Activated T-cell treated with anti-CD3 and anti-CD28 coated beads, Interleukin-2, amount 50 U/mL, for 72 hours (primary cell): ENCODE measurements at regions not wholly inside any gene's neighbourhood (a gene's known extent, or its start where the extent isn't known, plus 50 kb on each side); places are given as distances from the start of the nearest gene placed in this dataset.
A peak's percentile ranks its signal among the peaks of the same experiment; 100 is the strongest.
"Not testable (repeated sequence)": the region's sequence is repeated elsewhere in the genome, so short reads cannot be mapped to it uniquely, and the experiment has no call there.

Source experiments
- ATAC-seq, 2 donors: fragments of 150-1000 bp; cut with Tn5 transposase; replicated peaks in 1 of 2; 2 replicates each; pipeline ENCODE4 v1.10.0; 2021; ENCODE audit warnings: moderate library complexity in 2 of 2, mild to moderate bottlenecking in 1 of 2
- DNase-seq, 2 donors: peaks; one replicate each; pipeline ENCODE4 v3.0.0; 2021 to 2022; ENCODE audit warnings: mixed read lengths in 1 of 2
- H3K27ac Mint-ChIP-seq: one replicate; pipeline ENCODE4 v1.8.0; 2022; ENCODE audit warnings: mild to moderate bottlenecking, moderate library complexity, mixed read lengths
- H3K27me3 Mint-ChIP-seq: one replicate; pipeline ENCODE4 v1.8.0; 2022; ENCODE audit warnings: low read depth, mixed read lengths
- H3K36me3 Mint-ChIP-seq, 2 donors: one replicate each; pipeline ENCODE4 v1.8.0; 2022; ENCODE audit warnings: mixed read lengths in 2 of 2, mild to moderate bottlenecking in 1 of 2; ENCODE audit not compliant: insufficient read depth in 2 of 2
- H3K4me1 Mint-ChIP-seq: one replicate; pipeline ENCODE4 v1.8.0; 2022; ENCODE audit warnings: low read depth, mixed read lengths
- H3K4me3 Mint-ChIP-seq, 2 donors: one replicate each; pipeline ENCODE4 v1.8.0; 2022; ENCODE audit warnings: mild to moderate bottlenecking in 2 of 2, mixed read lengths in 2 of 2, moderate library complexity in 2 of 2
- H3K9me3 Mint-ChIP-seq, 2 donors: one replicate each; pipeline ENCODE4 v1.8.0; 2022; ENCODE audit warnings: mixed read lengths in 2 of 2

DNA sequence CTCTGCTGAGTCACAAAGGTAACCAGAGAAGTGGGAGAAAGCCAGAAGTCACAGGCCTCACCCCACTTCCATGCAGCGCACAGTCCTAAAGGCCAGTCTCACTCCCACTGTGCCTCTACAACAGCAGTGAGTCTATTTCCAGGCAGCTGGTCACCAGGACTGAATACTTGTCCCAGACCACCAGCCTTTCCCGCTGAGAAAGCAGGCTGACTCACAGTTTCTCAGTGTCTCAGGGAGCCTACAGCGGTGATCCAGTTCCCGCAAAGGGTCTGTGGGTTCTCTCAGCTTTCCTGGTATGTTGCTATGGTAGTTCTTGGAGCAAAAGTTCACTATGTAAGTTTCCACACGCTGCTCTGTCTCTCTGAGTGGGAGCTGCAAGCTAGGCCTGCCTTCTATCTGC is 622.5 kb downstream of the RNF144A start:
- ATAC-seq (no peak), DNase-seq (no peak)
- Mint-ChIP-seq H3K4me1 (peaks cover 64% of the 10 kb centered on the region), H3K27ac (no peak overlapping the region), H3K4me3 (peak overlapping the region; percentile 33 to 53), H3K9me3 (peaks cover 29 to 36% of the 10 kb centered on the region in 2 donors), H3K36me3 (peaks cover 43 to 81% of the 10 kb centered on the region in 2 donors), H3K27me3 (no peaks in the 10 kb centered on the region)

DNA sequence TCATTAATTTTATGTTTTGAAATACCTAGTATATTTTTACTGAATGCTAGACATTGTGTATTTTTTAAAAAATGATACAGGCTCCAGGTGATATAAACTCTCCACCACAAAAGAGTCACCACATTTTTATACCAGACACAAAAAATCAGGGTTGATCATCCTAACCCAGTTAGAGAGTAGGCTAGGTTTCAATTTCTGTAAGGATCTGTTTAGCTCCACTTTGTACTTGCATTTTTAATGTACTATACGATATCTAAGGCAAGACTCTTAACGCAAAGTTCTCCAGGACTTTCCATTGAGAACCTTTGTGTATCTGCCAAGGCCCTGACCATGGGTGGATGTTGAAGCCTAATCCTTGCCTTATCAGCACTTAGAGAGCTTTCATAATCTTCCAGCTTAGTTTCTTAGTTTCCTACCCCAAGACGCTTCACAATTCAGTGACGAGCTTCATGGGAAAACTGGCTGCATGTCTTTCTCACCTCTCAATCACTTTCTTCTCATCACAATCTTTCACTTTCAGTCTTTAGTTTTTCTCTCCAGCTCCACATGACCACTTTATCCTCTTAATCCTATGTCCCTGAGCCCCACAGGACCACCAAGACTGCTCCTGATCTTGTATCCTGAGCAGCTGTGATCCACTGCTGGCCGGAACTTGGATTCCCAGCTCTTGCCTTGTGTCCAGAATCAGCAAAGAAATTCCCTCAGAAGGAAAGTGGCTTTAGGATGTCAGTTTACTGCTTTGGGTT is 635.8 kb downstream of the RNF144A start:
- Mint-ChIP-seq H3K4me3 (peak overlapping the region; percentile 69 to 78), H3K27me3 (no peaks in the 10 kb centered on the region), H3K9me3 (peaks cover 2 to 7% of the 10 kb centered on the region in 2 donors), H3K4me1 (peaks cover 46% of the 10 kb centered on the region), H3K36me3 (peaks cover 2 to 23% of the 10 kb centered on the region in 2 donors), H3K27ac (peak overlapping the region; percentile 63)
- DNase-seq, result no peak
- peak; percentile 79 to 80 for ATAC-seq

DNA sequence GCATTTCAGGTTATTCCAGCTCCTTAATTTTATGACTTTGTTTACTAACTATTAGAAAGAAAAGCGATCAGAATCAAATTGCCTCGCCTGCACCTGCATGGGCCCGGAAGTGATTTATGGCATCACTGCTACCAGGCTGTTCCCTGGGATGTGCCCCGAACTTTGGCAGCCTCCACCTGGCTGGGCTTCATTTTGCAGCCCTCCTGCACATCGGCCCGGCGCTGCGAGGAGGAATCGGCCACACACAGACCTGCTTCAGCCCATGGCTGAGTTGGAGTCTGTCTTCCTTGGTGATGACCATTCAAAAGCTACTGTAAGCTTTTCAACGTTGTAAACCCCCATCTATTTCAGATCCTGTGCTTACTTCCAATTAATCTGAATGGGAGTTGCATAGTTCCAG is 638.0 kb downstream of the RNF144A start:
- peaks cover 3 to 7% of the 10 kb centered on the region in 2 donors for H3K9me3 Mint-ChIP-seq
- ATAC-seq (no peak), DNase-seq (no peak)
- H3K4me3 Mint-ChIP-seq, result no peak overlapping the region
- H3K27me3 Mint-ChIP-seq, result no peaks in the 10 kb centered on the region
- peaks cover 39% of the 10 kb centered on the region for H3K4me1 Mint-ChIP-seq
- H3K36me3 Mint-ChIP-seq, result peaks cover 2 to 19% of the 10 kb centered on the region in 2 donors
- no peak overlapping the region for H3K27ac Mint-ChIP-seq

DNA sequence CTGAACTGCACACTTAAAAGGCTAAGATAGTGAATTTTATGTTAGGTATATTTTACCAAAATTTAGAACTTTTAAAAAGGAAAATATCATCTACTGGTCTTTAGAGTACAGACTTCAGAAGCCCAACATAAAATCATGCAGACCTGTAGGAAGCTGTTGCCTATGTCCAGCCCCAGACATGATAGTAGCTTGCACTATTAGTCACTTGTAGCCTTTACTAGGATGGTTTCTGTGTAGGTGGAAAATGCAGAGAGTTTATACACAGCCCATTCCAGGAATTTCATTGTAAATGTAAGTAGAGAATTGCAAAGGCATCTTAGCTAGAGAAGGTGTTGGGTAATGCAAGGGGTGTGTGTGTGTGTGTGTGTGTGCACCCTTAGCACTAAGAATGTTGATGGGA is 640.2 kb downstream of the RNF144A start:
- Mint-ChIP-seq H3K36me3 (peaks cover 6 to 24% of the 10 kb centered on the region in 2 donors), H3K4me1 (peaks cover 40% of the 10 kb centered on the region), H3K27ac (no peak overlapping the region), H3K9me3 (peaks cover 3 to 5% of the 10 kb centered on the region in 2 donors), H3K27me3 (no peaks in the 10 kb centered on the region), H3K4me3 (no peak overlapping the region)
- ATAC-seq (peak in 1 of 2 donors; percentile 38), DNase-seq (no peak)

DNA sequence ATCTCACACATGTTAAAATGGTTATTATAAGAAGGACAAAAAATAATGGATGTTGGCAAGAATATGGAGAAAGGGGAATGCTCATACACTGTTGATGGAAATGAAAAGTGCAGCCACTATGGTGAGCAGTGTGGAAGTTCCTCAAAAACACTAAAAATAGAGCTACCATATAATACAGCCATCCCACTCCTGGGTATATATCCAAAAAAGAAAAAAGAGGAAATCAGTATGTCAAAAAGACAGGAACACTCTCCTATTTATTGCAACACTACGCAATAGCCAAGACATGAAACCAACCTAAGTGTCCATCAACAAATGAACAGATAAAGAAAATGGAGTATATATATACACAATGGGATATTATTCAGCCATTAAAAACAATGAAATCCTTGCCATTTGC is 642.6 kb downstream of the RNF144A start:
- DNase-seq (no peak), ATAC-seq (no peak)
- Mint-ChIP-seq H3K36me3 (peaks cover 11 to 38% of the 10 kb centered on the region in 2 donors), H3K27me3 (no peaks in the 10 kb centered on the region), H3K9me3 (peaks cover 6 to 10% of the 10 kb centered on the region in 2 donors), H3K27ac (no peak overlapping the region), H3K4me1 (peaks cover 27% of the 10 kb centered on the region), H3K4me3 (no peak overlapping the region)

DNA sequence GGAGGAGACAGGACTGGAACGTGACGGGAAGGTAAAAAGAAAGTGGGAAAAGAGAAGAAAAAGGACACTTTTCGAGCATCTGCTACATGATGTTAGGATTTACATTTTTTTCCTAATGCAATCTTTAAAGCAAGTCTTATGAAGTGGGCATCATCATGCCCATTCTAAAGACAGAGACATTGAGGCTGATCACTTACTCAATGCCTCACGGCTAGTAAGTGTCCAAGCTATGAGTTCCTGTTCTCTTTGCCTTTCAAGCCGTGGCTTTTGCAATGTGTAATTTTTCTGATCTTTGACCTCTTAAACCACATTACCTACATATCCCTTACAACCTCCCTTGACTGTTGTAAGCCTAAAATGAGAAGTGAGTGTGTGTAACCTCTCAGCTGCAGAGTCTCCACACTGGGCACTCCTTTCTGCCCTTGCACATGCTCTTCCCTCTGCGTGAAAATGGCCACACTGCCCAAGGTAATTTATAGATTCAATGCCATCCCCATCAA is 649.2 kb downstream of the RNF144A start:
- H3K4me1 Mint-ChIP-seq, result peaks cover 71% of the 10 kb centered on the region
- H3K4me3 Mint-ChIP-seq, result peak overlapping the region; percentile 10 to 53
- DNase-seq (no peak), ATAC-seq (no peak)
- H3K27me3 Mint-ChIP-seq, result no peaks in the 10 kb centered on the region
- H3K9me3 Mint-ChIP-seq, result peaks cover 11 to 12% of the 10 kb centered on the region in 2 donors
- H3K36me3 Mint-ChIP-seq, result peaks cover 27 to 68% of the 10 kb centered on the region in 2 donors
- peak overlapping the region; percentile 93 for H3K27ac Mint-ChIP-seq

DNA sequence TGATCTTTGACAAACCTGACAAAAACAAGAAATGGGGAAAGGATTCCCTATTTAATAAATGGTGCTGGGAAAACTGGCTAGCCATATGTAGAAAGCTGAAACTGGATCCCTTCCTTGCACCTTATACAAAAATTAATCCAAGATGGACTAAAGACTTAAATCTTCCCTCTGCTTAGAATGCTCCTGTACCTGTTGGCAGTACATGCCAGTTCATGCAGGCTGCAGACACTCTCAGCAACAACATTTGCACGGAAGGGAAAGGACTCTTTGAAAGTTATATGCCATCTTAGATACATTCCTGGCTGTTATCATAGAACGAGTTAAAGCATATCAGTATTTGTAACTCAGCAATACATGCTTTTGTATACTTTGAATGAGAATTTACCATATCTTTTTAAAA is 649.9 kb downstream of the RNF144A start:
- H3K27me3 Mint-ChIP-seq, DNase-seq: not testable (repeated sequence)
- Mint-ChIP-seq H3K9me3 (peaks cover 11 to 12% of the 10 kb centered on the region in 2 donors), H3K27ac (peak overlapping the region; percentile 93), H3K36me3 (peaks cover 25 to 66% of the 10 kb centered on the region in 2 donors), H3K4me3 (peak overlapping the region; percentile 42 to 53), H3K4me1 (peaks cover 72% of the 10 kb centered on the region)
- ATAC-seq, result peak; percentile 11 to 17

DNA sequence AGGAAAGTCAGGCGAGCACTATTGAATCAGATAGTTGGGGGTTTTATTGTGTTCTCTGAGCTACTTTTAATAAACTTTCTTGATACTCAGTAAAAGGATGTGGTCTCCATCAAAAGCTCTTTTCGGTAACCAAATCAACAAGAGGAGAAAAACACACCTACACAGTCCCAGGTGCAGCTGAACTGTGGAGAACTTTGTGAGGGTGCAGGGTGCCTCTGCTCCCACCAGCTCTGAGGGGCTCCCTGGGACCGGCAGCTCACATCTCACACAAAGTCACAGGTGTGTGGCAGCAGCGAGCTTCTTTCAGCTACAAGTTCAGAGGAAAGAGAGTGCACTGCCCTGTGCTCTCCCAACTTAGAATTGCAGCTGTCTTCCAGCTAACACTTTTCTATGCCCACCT is 650.4 kb downstream of the RNF144A start:
- peaks cover 23 to 63% of the 10 kb centered on the region in 2 donors for H3K36me3 Mint-ChIP-seq
- DNase-seq (peak; percentile 73 to 83), ATAC-seq (peak; percentile 96 to 97)
- H3K4me1 Mint-ChIP-seq, result peaks cover 78% of the 10 kb centered on the region
- no peaks in the 10 kb centered on the region for H3K27me3 Mint-ChIP-seq
- peak overlapping the region; percentile 42 to 53 for H3K4me3 Mint-ChIP-seq
- H3K27ac Mint-ChIP-seq, result peak overlapping the region; percentile 93
- peaks cover 11 to 12% of the 10 kb centered on the region in 2 donors for H3K9me3 Mint-ChIP-seq

DNA sequence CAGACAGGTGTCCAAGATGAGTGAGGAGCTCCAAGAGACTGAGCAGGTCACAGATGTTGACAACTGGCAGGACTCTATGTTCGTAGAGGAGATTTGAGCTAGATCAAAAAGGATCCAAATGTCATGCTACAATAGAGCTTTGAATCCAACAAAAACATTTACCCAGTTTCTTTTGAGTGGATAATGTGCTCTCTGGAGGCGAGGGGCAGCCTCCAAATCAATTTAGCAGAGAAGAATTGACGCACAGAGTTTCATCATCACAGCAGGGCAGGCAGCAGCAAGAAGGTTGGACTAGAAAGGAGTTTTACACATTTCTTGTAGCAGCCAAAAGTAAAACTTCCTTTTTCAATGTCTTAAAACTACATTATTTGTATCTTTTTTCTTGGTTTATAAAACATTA is 653.0 kb downstream of the RNF144A start:
- H3K27me3 Mint-ChIP-seq, result no peaks in the 10 kb centered on the region
- H3K27ac Mint-ChIP-seq, result peak overlapping the region; percentile 41

DNA sequence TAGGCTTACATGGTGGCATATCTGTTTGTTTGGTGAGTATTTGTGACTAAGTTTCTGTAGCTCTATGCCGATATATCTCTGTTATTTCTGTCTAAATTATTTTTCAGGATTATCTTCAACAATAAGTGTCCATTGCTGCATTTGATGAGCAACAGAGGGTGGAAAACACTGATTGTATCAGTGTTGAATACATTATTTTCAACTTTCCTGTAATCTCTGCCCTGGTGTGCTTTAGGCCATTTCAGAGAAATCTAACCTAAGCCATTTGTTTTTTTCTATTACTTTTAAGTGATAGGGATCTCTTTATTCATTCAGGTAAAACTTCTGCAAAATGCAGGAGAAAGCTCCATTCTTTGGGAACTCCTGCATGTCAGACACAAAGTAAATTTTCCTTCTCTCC is 654.5 kb downstream of the RNF144A start:
- Mint-ChIP-seq H3K27ac (peak overlapping the region; percentile 56), H3K4me1 (peaks cover 84% of the 10 kb centered on the region), H3K9me3 (peaks cover 4 to 5% of the 10 kb centered on the region in 2 donors), H3K36me3 (peaks cover 11 to 43% of the 10 kb centered on the region in 2 donors), H3K4me3 (peak overlapping the region; percentile 31 to 57), H3K27me3 (no peaks in the 10 kb centered on the region)
- DNase-seq (no peak), ATAC-seq (no peak)

More for the DNA sequence above, 653.0 kb downstream of the RNF144A start:
- Mint-ChIP-seq H3K36me3 (peaks cover 18 to 49% of the 10 kb centered on the region in 2 donors), H3K4me3 (no peak overlapping the region), H3K4me1 (peaks cover 91% of the 10 kb centered on the region), H3K9me3 (peaks cover 7 to 8% of the 10 kb centered on the region in 2 donors)
- no peak for DNase-seq
- no peak for ATAC-seq

DNA sequence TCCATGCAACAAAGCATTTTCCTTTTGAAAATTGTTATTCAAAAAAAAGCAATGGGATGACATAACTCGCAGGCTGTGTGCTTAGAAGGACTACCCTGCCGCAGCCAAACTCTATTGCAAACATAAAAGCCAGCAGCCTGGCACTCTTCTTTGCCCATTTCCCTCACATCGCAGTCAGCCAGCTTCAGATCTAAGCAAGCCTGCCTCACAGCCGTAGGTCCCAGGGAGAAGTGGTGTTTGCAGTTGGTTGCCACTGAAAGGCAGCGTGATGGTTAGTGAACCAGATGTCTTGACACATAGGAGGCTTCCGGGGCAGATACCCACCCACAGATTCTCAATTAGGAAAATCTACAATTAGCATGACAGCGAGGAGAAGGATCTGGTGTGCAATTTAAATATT is 655.2 kb downstream of the RNF144A start:
- ATAC-seq (peak; percentile 23 to 32), DNase-seq (peak; percentile 44 to 50)
- peaks cover 76% of the 10 kb centered on the region for H3K4me1 Mint-ChIP-seq
- H3K27ac Mint-ChIP-seq, result no peak overlapping the region
- peak overlapping the region; percentile 12 to 33 for H3K4me3 Mint-ChIP-seq
- H3K36me3 Mint-ChIP-seq, result peaks cover 11 to 41% of the 10 kb centered on the region in 2 donors
- H3K9me3 Mint-ChIP-seq, result peaks cover 5 to 6% of the 10 kb centered on the region in 2 donors
- no peaks in the 10 kb centered on the region for H3K27me3 Mint-ChIP-seq

DNA sequence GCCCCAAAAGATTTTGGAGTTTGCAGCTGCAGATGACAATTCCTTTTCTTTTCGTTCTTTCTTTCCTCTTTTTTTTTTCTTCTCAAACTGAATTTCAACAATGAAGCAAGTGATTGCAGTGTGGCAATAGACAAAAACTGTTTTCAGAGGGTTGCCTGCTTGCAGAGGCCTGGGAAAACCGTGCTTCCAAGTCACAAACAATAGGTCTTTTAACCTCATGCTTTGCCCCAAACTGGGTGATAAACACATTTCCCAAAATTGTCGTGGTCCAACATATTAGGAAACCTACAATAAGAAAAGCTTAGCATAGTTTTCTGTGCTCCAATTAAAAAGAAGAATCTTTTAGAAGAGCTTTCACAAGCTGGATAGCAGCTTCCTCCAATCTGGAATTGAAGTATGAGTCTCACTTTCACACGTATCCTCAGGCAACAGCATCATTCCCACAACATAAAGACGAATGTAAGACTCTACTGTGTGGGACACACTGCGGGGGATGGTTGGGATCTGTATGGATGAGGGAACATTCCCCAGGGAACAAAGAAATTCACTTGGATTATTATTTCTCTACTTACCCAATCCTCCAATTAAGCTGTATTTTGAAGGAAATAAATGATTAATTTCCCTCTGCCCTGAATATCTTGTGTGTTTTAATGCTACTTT is 656.1 kb downstream of the RNF144A start:
- H3K27ac Mint-ChIP-seq, result no peak overlapping the region
- peaks cover 10 to 13% of the 10 kb centered on the region in 2 donors for H3K9me3 Mint-ChIP-seq
- H3K4me3 Mint-ChIP-seq, result no peak overlapping the region
- peaks cover 19 to 49% of the 10 kb centered on the region in 2 donors for H3K36me3 Mint-ChIP-seq
- H3K4me1 Mint-ChIP-seq, result peaks cover 68% of the 10 kb centered on the region
- ATAC-seq, result no peak
- no peak for DNase-seq
- no peaks in the 10 kb centered on the region for H3K27me3 Mint-ChIP-seq

DNA sequence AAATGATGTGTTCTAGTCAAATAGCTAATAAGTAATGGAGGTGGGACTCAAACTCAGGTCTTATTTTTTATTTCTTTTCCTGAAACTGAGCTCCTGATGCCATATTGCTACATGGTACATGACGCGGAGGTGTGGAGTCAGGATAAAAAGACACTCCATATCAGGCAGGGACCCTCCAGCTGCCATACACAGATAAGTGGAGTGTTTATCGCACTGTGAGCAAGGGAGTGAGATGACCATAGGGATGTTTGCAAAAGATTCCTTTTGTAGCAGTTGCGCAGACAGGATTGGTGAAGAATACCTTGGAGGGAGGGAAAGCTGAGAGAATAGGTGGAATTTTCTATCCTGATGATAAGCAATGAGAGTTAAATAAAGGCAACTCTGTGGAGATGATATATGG is 657.2 kb downstream of the RNF144A start:
- Mint-ChIP-seq H3K27me3 (no peaks in the 10 kb centered on the region), H3K9me3 (peaks cover 12 to 15% of the 10 kb centered on the region in 2 donors), H3K4me1 (peaks cover 57% of the 10 kb centered on the region), H3K27ac (no peak overlapping the region), H3K36me3 (peaks cover 19 to 56% of the 10 kb centered on the region in 2 donors), H3K4me3 (no peak overlapping the region)
- DNase-seq (no peak), ATAC-seq (no peak)
